ENCODE measurements at regions not wholly inside any gene's neighbourhood (a gene's known extent, or its start where the extent isn't known, plus 50 kb on each side); places are given as distances from the start of the nearest gene placed in this dataset.

DNA sequence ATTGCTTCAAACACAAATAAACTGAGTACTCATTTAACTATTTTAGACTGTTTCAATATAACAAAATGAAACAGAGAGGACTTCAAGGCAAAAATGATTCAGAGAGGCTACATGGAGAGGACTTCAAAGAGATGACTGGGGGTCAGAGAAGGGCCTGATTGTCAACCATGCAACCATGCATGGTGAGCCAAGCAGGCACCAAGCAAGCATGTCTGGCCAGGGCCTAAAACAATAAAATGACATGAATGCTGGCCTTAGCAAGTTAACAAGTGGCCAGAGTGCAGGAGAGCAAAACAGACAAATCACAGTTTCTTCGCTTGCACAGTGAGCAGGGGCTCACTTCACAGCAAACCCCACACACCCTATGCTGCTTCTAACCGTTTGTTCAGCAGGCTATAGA, 356.5 kb upstream of the MTPN start:
- Histone ChIP-seq H3K9ac (replicated peaks; ENCODE audit: extremely low read depth, insufficient read depth, low read length) (no peak overlapping the region), H3K4me1 (ENCODE audit: control insufficient read depth, extremely low read depth, insufficient read depth, low read length) (no peaks in the 10 kb centered on the region), H3K36me3 (ENCODE audit: control insufficient read depth in 2 of 2, extremely low read depth in 1 of 2, insufficient read depth in 2 of 2, low read length in 2 of 2) (no peaks in the 10 kb centered on the region), H2AFZ (ENCODE audit: low read depth, low read length) (no peak overlapping the region), H3K4me3 (replicated peaks in 1 of 3; ENCODE audit: insufficient read depth in 1 of 3, low read depth in 1 of 3, low read length in 3 of 3) (no peak overlapping the region), H3K79me2 (ENCODE audit: control insufficient read depth, insufficient read depth, low read length) (no peaks in the 10 kb centered on the region), H3K9me1 (replicated peaks; ENCODE audit: control insufficient read depth, extremely low read depth, insufficient read depth, low read length) (no peaks in the 10 kb centered on the region), H4K20me1 (replicated peaks; ENCODE audit: control insufficient read depth, extremely low read depth, insufficient read depth, low read length) (no peaks in the 10 kb centered on the region), H3K4me2 (ENCODE audit: insufficient read depth, low read length) (no peak overlapping the region), H3K27ac (ENCODE audit: insufficient read depth, low read depth, low read length) (no peak overlapping the region), H3K27me3 (ENCODE audit: control insufficient read depth in 2 of 2, insufficient read depth in 2 of 2, low read length in 2 of 2) (no peaks in the 10 kb centered on the region), H3K9me3 (replicated peaks; ENCODE audit: control insufficient read depth, insufficient read depth, low read length) (no peaks in the 10 kb centered on the region)
- POLR2A ChIA-PET: no interaction called here
- no TSS peak for BruUV-seq (replicated peaks)
- FAIRE-seq (no peak), DNase-seq (ENCODE audit: low read depth, low spot score) (no peak)
- dilution Hi-C loops (cut with MboI; ENCODE audit: extremely low pct_ligation_motif_present, low sequenced_read_pairs) (no loop called here), intact Hi-C loops (cut with micrococcal nuclease) (no loop called here)
- TF ChIP-seq POLR2AphosphoS5 (IDR thresholded peaks at IDR 0.05; ENCODE audit: insufficient read depth, low read depth, low read length) (no peak), EZH2 (IDR thresholded peaks at IDR 0.05; ENCODE audit: borderline replicate concordance, low read depth, low read length, severe bottlenecking) (no peak), MYC (IDR thresholded peaks at IDR 0.05; ENCODE audit: low read depth, low read length) (no peak), POLR2A (IDR thresholded peaks at IDR 0.05; ENCODE audit: low read depth, low read length) (no peak), GATA2 (IDR thresholded peaks at IDR 0.05; ENCODE audit: insufficient read depth, insufficient read length, low read depth, low read length) (no peak), JUN (IDR thresholded peaks at IDR 0.05; ENCODE audit: borderline replicate concordance, insufficient read depth, insufficient read length, low read depth) (no peak), FOS (IDR thresholded peaks at IDR 0.05; ENCODE audit: borderline replicate concordance, insufficient read depth, low read length) (no peak)
- TF ChIP-seq, protein P1, sequence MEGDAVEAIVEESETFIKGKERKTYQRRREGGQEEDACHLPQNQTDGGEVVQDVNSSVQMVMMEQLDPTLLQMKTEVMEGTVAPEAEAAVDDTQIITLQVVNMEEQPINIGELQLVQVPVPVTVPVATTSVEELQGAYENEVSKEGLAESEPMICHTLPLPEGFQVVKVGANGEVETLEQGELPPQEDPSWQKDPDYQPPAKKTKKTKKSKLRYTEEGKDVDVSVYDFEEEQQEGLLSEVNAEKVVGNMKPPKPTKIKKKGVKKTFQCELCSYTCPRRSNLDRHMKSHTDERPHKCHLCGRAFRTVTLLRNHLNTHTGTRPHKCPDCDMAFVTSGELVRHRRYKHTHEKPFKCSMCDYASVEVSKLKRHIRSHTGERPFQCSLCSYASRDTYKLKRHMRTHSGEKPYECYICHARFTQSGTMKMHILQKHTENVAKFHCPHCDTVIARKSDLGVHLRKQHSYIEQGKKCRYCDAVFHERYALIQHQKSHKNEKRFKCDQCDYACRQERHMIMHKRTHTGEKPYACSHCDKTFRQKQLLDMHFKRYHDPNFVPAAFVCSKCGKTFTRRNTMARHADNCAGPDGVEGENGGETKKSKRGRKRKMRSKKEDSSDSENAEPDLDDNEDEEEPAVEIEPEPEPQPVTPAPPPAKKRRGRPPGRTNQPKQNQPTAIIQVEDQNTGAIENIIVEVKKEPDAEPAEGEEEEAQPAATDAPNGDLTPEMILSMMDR (IDR thresholded peaks at IDR 0.05; ENCODE audit: extremely low read depth in 1 of 2, insufficient read depth in 1 of 2, low read depth in 1 of 2, low read length in 2 of 2): no peak
- TF ChIP-seq, protein P2, sequence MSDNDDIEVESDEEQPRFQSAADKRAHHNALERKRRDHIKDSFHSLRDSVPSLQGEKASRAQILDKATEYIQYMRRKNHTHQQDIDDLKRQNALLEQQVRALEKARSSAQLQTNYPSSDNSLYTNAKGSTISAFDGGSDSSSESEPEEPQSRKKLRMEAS (IDR thresholded peaks at IDR 0.05; ENCODE audit: insufficient read depth, insufficient read length): no peak
- CTCF ChIA-PET: no interaction called here

All from endothelial cell of umbilical vein (primary cell).